ENCODE measurements at regions not wholly inside any gene's neighbourhood (a gene's known extent, or its start where the extent isn't known, plus 50 kb on each side); places are given as distances from the start of the nearest gene placed in this dataset.

DNA sequence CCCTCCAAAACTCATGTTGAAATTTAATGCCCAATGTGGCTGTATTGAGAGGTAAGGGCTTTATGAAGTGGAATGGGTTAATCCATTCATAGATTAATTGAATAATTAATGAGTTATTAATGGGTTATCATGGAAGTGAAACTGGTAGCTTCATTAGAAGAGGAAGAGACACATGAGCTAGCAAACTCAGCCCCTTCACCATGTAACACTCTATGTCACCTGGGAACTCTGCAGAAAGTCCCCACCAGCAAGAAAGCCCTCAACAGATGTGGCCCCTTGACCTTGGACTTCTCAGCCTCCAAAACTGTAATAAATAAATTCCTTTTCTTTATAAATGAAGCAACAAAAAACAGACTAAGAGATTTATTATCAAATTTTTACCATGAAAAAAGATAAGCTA is 223.5 kb downstream of the KLF12 start (continued):
- TF ChIP-seq, protein P1, sequence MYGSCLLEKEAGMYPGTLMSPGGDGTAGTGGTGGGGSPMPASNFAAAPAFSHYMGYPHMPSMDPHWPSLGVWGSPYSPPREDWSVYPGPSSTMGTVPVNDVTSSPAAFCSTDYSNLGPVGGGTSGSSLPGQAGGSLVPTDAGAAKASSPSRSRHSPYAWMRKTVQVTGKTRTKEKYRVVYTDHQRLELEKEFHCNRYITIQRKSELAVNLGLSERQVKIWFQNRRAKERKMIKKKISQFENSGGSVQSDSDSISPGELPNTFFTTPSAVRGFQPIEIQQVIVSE (CRISPR knock-in tag; IDR thresholded peaks at IDR 0.05; ENCODE audit: borderline replicate concordance): no peak
- TF ChIP-seq, protein P2, sequence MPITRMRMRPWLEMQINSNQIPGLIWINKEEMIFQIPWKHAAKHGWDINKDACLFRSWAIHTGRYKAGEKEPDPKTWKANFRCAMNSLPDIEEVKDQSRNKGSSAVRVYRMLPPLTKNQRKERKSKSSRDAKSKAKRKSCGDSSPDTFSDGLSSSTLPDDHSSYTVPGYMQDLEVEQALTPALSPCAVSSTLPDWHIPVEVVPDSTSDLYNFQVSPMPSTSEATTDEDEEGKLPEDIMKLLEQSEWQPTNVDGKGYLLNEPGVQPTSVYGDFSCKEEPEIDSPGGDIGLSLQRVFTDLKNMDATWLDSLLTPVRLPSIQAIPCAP (CRISPR knock-in tag; IDR thresholded peaks at IDR 0.05): no peak
- no peak for TF ChIP-seq MYBL2 (CRISPR knock-in tag; IDR thresholded peaks at IDR 0.05)
- TF ChIP-seq SMAD4 (CRISPR knock-in tag; IDR thresholded peaks at IDR 0.05): no peak
- TF ChIP-seq ZNF219 (CRISPR knock-in tag; IDR thresholded peaks at IDR 0.05; ENCODE audit: borderline replicate concordance): no peak

DNA sequence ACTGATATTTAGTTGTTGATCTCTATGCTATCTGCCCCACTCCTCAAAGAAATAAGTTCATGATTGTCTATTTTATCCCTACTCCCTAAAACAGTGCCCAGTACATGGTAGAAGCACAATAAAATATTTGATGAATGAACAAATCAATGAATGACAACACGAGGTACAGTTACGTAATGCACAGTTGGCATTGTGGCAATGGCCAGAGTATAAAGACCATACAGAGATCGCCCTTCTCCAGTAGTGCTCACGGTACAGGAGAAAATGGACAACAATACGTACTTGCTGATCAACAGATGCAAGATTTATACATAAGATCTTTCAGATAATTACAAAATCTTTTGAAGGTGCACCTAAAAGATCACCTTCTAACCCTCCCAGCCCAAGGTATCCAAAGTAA is 225.4 kb downstream of the KLF12 start:
- CTCF ChIA-PET: no interaction called here
- H3K9me3 Mint-ChIP-seq: no peaks in the 10 kb centered on the region
- no peak for ATAC-seq
- POLR2A ChIA-PET: no interaction called here
- TF ChIP-seq GTF2I (CRISPR knock-in tag; conservative IDR thresholded peaks at IDR 0.05) (no peak), FOXK1 (CRISPR knock-in tag; IDR thresholded peaks at IDR 0.05) (no peak), FOXP1 (CRISPR knock-in tag; IDR thresholded peaks at IDR 0.05; ENCODE audit: borderline replicate concordance) (no peak), NFATC4 (CRISPR knock-in tag; IDR thresholded peaks at IDR 0.05) (no peak), KAT7 (CRISPR knock-in tag; IDR thresholded peaks at IDR 0.05; ENCODE audit: borderline replicate concordance) (no peak), GABPB1 (CRISPR knock-in tag; IDR thresholded peaks at IDR 0.05) (no peak), ZNF671 (CRISPR knock-in tag; IDR thresholded peaks at IDR 0.05) (no peak), SP1 (CRISPR knock-in tag; conservative IDR thresholded peaks at IDR 0.05) (no peak)
- TF ChIP-seq, protein P3, sequence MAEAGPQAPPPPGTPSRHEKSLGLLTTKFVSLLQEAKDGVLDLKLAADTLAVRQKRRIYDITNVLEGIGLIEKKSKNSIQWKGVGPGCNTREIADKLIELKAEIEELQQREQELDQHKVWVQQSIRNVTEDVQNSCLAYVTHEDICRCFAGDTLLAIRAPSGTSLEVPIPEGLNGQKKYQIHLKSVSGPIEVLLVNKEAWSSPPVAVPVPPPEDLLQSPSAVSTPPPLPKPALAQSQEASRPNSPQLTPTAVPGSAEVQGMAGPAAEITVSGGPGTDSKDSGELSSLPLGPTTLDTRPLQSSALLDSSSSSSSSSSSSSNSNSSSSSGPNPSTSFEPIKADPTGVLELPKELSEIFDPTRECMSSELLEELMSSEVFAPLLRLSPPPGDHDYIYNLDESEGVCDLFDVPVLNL (CRISPR knock-in tag; IDR thresholded peaks at IDR 0.05; ENCODE audit: borderline replicate concordance, low read depth): no peak
- TF ChIP-seq, protein P4, sequence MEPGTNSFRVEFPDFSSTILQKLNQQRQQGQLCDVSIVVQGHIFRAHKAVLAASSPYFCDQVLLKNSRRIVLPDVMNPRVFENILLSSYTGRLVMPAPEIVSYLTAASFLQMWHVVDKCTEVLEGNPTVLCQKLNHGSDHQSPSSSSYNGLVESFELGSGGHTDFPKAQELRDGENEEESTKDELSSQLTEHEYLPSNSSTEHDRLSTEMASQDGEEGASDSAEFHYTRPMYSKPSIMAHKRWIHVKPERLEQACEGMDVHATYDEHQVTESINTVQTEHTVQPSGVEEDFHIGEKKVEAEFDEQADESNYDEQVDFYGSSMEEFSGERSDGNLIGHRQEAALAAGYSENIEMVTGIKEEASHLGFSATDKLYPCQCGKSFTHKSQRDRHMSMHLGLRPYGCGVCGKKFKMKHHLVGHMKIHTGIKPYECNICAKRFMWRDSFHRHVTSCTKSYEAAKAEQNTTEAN (CRISPR knock-in tag; IDR thresholded peaks at IDR 0.05): no peak
- TF ChIP-seq, protein P5, sequence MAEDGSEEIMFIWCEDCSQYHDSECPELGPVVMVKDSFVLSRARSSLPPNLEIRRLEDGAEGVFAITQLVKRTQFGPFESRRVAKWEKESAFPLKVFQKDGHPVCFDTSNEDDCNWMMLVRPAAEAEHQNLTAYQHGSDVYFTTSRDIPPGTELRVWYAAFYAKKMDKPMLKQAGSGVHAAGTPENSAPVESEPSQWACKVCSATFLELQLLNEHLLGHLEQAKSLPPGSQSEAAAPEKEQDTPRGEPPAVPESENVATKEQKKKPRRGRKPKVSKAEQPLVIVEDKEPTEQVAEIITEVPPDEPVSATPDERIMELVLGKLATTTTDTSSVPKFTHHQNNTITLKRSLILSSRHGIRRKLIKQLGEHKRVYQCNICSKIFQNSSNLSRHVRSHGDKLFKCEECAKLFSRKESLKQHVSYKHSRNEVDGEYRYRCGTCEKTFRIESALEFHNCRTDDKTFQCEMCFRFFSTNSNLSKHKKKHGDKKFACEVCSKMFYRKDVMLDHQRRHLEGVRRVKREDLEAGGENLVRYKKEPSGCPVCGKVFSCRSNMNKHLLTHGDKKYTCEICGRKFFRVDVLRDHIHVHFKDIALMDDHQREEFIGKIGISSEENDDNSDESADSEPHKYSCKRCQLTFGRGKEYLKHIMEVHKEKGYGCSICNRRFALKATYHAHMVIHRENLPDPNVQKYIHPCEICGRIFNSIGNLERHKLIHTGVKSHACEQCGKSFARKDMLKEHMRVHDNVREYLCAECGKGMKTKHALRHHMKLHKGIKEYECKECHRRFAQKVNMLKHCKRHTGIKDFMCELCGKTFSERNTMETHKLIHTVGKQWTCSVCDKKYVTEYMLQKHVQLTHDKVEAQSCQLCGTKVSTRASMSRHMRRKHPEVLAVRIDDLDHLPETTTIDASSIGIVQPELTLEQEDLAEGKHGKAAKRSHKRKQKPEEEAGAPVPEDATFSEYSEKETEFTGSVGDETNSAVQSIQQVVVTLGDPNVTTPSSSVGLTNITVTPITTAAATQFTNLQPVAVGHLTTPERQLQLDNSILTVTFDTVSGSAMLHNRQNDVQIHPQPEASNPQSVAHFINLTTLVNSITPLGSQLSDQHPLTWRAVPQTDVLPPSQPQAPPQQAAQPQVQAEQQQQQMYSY (CRISPR knock-in tag; IDR thresholded peaks at IDR 0.05): no peak
- peaks cover 16% of the 10 kb centered on the region for H3K4me1 Mint-ChIP-seq
- no peak overlapping the region for H3K4me3 Mint-ChIP-seq
- H3K36me3 Mint-ChIP-seq: no peaks in the 10 kb centered on the region
- no peak for DNase-seq (ENCODE audit: low spot score)
- no peak overlapping the region for H3K27ac Mint-ChIP-seq
- peaks cover 10% of the 10 kb centered on the region for H3K27me3 Mint-ChIP-seq (ENCODE audit: low read depth)

DNA sequence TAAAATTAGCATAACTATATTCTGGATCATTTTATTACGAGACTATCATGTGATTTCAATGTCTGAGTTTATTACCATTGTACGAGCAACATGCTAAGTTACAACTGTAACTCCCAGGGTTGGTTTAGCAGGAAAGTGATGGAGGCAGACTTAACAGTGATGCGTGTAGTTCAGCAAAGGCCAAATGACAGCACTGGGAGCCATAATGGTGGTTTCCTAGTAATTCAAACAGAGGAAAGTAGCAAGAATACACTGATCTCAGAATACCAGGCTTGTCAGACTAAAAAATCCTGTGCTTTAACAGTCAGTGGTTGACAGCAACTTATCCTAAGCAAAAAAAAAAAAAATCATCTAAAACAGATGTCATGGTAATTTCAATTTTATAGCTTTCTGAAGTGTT is 229.6 kb downstream of the KLF12 start:
- Mint-ChIP-seq H3K36me3 (no peaks in the 10 kb centered on the region), H3K4me1 (peaks cover 8% of the 10 kb centered on the region), H3K9me3 (no peaks in the 10 kb centered on the region), H3K4me3 (no peak overlapping the region), H3K27me3 (ENCODE audit: low read depth) (peaks cover 36% of the 10 kb centered on the region), H3K27ac (no peak overlapping the region)
- ChIA-PET CTCF (no interaction called here), POLR2A (no interaction called here)
- no peak for DNase-seq (ENCODE audit: low spot score)
- ATAC-seq: no peak
- no peak for TF ChIP-seq ESRRA (CRISPR knock-in tag; IDR thresholded peaks at IDR 0.05; ENCODE audit: borderline replicate concordance)
- TF ChIP-seq, protein P6, sequence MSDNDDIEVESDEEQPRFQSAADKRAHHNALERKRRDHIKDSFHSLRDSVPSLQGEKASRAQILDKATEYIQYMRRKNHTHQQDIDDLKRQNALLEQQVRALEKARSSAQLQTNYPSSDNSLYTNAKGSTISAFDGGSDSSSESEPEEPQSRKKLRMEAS (CRISPR knock-in tag; IDR thresholded peaks at IDR 0.05): no peak
- TF ChIP-seq, protein P7, sequence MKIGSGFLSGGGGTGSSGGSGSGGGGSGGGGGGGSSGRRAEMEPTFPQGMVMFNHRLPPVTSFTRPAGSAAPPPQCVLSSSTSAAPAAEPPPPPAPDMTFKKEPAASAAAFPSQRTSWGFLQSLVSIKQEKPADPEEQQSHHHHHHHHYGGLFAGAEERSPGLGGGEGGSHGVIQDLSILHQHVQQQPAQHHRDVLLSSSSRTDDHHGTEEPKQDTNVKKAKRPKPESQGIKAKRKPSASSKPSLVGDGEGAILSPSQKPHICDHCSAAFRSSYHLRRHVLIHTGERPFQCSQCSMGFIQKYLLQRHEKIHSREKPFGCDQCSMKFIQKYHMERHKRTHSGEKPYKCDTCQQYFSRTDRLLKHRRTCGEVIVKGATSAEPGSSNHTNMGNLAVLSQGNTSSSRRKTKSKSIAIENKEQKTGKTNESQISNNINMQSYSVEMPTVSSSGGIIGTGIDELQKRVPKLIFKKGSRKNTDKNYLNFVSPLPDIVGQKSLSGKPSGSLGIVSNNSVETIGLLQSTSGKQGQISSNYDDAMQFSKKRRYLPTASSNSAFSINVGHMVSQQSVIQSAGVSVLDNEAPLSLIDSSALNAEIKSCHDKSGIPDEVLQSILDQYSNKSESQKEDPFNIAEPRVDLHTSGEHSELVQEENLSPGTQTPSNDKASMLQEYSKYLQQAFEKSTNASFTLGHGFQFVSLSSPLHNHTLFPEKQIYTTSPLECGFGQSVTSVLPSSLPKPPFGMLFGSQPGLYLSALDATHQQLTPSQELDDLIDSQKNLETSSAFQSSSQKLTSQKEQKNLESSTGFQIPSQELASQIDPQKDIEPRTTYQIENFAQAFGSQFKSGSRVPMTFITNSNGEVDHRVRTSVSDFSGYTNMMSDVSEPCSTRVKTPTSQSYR (CRISPR knock-in tag; IDR thresholded peaks at IDR 0.05): no peak
- TF ChIP-seq, protein P8, sequence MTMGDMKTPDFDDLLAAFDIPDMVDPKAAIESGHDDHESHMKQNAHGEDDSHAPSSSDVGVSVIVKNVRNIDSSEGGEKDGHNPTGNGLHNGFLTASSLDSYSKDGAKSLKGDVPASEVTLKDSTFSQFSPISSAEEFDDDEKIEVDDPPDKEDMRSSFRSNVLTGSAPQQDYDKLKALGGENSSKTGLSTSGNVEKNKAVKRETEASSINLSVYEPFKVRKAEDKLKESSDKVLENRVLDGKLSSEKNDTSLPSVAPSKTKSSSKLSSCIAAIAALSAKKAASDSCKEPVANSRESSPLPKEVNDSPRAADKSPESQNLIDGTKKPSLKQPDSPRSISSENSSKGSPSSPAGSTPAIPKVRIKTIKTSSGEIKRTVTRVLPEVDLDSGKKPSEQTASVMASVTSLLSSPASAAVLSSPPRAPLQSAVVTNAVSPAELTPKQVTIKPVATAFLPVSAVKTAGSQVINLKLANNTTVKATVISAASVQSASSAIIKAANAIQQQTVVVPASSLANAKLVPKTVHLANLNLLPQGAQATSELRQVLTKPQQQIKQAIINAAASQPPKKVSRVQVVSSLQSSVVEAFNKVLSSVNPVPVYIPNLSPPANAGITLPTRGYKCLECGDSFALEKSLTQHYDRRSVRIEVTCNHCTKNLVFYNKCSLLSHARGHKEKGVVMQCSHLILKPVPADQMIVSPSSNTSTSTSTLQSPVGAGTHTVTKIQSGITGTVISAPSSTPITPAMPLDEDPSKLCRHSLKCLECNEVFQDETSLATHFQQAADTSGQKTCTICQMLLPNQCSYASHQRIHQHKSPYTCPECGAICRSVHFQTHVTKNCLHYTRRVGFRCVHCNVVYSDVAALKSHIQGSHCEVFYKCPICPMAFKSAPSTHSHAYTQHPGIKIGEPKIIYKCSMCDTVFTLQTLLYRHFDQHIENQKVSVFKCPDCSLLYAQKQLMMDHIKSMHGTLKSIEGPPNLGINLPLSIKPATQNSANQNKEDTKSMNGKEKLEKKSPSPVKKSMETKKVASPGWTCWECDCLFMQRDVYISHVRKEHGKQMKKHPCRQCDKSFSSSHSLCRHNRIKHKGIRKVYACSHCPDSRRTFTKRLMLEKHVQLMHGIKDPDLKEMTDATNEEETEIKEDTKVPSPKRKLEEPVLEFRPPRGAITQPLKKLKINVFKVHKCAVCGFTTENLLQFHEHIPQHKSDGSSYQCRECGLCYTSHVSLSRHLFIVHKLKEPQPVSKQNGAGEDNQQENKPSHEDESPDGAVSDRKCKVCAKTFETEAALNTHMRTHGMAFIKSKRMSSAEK (CRISPR knock-in tag; IDR thresholded peaks at IDR 0.05; ENCODE audit: borderline replicate concordance): no peak

All from WTC11 (cell line).